GM18508 (cell line): ENCODE measurements at regions not wholly inside any gene's neighbourhood (a gene's known extent, or its start where the extent isn't known, plus 50 kb on each side); places are given as distances from the start of the nearest gene placed in this dataset.
"Not testable (repeated sequence)": the region's sequence is repeated elsewhere in the genome, so short reads cannot be mapped to it uniquely, and the experiment has no call there.

Experiments
- ATAC-seq: cut with Tn5 transposase; IDR thresholded peaks from one replicate; pipeline ENCODE4 v1.9.1; 2021; ENCODE audit warnings: moderate number of reproducible peaks; ENCODE audit not compliant: insufficient read depth, unreplicated experiment

DNA sequence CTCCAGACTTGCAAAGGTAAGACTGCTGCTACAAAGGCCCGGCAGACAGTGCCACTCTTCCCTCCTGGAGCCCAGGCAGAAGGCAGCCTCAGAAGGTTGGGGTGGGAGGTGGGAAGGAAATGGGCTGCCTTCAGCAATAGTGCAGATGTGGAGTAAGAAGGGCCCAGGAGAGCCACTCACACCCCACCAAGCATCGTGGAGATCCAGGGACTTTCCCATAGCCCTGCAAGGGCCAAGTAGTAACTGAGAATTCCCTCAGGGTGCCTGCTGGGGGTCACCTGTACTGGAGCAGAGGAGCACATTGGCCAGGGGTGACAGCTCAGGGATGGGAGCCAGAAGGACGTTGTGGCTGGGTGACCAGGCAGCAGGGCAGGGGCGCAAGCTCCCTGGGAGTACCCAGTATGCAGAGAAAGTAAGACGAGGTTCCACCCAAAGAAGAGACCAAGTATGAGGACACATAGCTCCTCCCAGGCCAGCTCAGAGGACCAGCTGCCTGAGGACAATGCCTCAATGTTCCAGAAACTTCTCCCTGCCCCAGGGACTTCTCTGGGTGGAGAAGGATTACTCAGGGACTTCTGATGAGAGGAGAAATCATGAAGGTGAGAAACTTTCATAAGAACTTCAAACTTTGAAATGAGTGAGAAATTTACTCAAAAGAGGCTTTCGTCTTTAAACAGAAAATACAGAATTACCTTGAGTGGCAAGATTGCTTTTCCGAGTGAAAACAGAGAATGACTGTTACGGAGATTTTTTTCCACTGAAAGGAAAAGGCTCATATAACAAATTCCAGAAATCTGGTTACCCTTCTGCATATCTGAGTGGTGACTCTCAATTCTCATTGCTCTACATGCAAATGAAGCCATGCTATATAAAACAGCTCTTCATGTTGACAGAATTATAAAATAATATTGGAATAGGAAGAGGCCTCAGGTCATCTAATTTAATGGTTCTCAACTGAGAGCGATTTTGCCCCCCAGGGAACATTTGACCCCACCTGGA is 87.9 kb upstream of the TRIO start:
- ATAC-seq: no peak

DNA sequence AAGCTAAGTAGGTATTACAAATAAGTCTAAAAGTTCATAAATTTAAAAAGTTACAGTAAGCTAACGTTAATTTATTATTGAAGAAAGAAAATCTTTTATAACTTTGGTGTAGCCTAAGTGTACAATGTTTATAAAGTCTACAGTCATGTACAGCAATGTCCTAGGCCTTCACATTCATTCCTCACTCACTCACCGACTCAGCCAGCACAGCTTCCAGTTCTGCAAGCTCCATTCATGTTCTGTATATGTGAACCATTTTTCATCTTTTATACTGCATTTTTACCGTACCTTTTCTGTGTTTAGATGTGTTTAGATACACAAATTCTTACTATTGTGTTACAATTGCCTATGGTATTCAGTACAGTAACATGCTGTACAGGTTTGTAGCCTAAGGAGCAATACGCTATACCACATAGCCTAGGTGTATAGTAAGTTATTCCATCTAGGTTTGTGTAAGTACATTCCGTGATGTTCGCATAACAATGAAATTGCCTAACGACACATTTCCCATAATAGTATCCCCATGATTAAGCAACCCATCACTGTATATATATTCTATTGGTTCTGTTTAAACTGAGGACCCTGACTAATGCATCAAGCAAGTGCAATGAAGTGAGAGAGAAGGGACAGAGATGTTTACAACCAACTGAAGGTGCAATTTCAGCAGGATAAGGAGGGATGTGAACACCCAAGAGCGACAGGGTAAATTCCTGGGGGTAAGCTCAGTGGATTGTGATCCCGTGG is 88.9 kb upstream of the TRIO start:
- ATAC-seq: no peak

DNA sequence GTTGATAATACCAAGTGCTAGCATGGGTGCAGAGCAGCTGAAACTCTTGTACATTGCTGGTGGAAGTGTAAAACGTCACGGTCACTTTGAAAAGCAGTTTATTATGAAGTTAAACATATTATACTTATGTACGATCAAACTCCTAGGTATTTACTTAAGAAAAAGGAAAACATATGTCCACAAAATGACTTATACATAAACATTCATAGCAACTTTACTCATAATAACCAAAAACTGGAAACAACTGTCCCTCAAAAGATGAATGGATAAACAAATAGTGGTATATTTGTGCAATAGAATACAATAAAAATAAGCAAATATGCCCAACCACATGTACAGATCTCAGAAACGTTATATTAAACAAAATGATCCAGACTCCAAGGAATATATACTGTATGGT is 92.3 kb upstream of the TRIO start:
- ATAC-seq: no peak

DNA sequence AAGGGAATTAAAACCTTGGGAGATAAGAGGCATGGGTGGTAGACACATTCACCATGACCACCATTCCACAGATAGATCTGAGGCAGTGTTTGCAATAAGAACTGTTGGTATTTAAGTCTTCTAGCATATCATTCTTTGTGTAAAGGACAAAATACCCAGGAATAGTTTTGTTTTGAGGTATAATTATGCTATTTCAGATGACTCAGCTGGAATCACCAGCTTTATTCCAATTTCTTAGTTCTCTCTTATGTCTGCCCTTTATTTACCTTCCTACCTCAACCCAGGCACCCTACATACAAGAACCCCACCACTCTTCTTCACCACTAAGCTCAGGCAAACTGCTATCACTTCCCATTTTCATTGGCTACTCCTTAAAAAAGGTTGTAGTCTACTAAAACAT is 94.7 kb upstream of the TRIO start:
- ATAC-seq: no peak

DNA sequence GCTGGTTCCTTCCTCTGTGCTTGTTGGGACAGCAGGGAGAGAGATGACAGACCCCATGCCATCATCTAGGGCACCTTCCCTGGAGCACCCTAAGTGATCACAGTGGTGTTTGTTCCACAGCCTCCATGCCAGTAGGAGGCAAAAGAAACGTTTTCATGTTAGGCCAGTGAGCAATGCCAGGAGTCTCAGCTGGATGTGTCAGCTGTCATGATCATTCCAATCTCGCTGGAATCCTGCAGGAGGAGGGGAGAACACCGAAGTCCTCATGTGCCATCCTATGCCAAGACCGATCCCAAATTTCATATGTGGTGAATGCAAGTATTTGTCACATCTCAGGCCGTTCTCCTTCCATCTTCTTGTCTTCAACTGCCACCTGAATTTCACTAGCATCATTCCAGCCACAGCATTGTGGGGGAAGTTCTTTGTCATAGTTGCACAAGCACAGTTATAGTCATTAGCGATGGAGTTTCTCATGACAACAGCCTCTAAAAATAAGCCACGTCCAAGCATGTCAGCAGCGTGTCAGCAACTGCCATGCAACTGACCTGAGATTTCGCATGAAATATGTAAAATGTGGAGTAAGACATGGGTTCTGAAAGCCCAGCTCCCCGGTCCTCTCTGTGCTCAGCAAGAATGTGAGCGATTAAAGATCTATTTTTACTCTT is 97.2 kb upstream of the DNAH5 start:
- ATAC-seq: no peak

DNA sequence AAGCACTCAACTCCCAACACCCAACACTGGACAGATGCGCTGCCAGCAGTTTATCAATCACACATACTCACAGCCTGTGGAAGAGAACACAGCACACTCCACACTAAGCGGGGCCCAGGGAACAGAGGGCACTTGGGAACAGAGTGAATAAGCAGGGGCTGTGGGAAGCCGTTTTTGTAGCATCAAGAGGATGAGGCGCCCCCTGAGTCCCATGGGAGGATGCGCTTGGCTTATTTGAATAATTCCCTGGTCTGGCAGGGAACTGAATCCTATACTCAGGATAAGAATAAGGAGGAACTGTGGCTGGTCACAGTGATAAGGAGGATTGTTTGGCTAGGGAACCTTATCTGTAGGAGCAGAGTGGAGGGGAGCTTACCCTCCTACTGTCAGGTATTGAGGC is 96.1 kb upstream of the DNAH5 start:
- ATAC-seq: no peak

DNA sequence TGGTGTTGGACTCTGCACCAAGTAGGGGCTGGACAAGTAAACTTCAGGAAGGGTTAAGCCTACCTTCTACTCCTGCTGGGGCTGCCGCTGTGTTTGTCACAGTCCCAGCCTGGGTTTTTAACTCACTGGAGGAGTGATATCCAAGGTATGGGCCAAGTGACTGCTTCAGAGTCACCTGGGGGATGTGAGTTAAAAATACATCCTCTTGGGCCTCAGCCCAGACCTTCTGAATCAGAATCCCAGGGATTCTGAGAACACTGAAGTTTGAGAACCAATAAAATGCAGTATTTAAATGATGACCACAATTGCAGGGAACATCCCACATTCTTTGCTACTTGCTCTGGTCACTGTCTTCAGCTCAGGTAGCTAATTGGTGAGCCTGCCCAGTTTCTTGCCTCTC is 95.1 kb upstream of the DNAH5 start:
- ATAC-seq: no peak

DNA sequence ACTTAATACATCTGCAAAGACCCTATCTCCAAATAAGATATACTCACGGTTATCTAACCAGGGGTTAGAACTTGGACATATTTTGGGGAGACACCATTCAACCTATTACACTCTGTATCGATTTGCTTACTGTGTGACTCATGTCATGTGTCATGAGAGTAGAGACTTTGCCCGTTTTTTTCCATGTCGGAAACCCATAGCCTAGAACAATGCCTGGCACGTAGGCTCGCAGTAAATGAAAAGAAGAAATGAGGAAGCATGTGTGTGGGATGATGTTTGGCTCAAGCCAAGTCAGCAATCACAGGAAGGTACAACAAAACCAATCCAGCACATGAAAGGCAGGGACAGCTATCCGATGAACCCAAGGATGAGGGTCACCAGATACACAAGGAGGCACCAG is 94.6 kb upstream of the DNAH5 start:
- ATAC-seq: no peak

- ATAC-seq: no peak
Measured at GRCh38 chr5:14038341-14038959, 94.0 kb upstream of the DNAH5 start.

DNA sequence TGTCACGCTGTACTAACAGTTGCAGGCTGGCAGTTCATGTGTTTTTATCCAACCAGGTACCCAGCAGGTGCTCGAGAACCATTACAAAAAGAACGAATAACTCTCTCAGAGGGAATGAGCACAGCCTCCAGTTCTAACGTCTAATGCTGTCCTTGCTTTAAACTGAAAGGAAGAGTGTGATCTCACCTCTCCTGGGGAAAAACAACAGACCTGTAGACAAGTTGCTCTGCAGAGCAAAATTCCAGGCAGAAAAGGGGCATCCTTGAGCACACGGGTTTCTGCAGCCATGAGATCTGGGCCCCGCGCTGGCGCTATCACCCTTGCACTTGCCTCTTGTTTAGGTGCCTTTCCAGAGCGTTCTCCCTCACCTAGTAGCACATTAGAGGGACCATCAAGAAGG is 92.5 kb upstream of the DNAH5 start:
- ATAC-seq: no peak

DNA sequence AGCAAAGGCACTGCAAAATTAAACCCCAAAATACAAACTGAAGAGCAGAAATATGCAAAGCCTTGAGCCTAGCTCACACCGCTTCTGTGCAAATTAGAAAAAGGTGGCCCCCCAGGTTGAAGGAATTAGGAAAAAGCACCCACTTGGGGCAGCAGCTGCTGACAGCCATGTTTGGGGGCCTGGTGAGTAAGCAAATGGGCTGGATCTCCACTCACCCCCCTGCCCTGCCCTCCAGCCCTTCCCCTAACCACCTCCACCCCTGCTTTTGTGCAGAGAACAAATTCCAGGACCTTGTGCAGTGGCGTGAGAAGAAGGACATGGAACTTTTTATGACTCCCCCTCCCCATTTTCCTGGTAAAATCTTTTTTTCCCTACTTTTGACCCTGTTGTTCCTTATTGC is 92.0 kb upstream of the DNAH5 start:
- no peak for ATAC-seq

GRCh38 chr5:14035859-14036503 is 91.5 kb upstream of the DNAH5 start:
- ATAC-seq: no peak

DNA sequence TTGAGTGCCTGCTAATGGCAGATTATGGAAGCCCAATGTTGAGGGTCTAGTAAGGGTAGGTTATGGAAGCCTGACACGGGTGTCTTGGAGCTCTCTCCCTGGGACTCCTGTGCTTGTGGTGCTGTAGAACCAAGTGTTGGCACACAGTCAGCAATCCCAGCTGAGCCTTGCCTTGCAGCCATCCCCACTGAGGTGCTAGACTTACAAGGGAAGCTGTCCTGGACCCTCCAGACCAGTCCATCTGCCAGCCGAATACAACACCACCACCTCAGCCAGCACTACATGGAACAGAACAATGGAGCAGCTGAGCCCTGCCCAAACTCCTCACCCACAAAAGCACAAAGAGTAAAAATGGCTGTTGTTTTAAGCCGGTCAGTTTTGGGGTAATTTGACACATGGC is 90.5 kb upstream of the DNAH5 start:
- no peak for ATAC-seq

GRCh38 chr5:14032918-14033317 is 88.4 kb upstream of the DNAH5 start:
- no peak for ATAC-seq

GRCh38 chr5:14028938-14029584 is 84.6 kb upstream of the DNAH5 start:
- ATAC-seq: no peak

DNA sequence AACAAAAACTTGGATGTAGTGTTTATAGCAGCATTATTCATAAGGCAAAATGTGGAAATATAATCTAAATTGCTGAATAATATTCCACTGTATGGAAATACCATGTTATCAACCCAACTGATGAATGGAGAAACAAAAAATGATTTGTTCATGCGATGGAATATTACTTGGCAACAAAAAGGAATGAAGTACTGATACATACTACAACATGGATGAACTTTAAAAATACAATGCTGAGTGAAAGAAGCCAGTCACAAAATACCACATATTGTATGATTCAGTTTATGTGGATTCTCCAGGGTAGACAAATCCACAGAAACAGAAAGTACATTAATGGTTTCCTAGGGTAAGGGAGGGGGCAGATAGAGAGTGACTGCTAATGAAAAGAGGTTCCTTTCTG is 83.7 kb upstream of the DNAH5 start:
- no peak for ATAC-seq

DNA sequence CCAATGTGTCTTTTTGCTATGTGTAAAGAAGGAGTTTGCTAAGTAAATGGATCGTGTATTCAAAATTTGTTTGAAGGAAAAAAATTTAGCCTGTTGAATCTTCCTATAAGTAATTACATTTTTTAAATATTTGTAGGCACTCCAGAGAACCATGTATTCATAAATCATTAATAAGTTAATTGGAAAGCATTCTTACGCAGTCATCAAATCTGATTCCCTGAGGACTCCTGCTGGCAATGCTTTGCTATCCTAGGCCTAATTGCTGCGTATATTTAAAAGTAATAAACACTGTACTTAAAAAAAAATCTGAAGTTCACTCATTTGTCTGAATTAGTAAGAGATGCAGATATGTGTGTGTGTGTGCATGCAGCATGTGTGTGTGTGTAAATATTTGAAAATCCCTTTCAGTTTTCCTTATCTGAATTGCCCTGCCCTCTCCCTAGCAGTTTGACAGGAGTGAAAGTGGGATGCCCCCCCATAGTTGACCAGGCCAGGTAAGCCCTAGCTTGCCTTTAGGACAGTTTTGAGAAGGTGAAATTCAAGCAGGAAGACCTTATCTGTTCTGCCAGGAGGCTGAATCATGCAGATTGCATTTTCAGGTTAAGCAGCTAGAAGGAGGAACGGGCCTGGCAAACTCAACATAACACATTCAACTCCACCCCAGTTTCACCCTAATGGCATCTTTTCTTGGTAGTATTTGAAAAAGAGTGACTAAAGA is 81.2 kb upstream of the DNAH5 start:
- no peak for ATAC-seq

GRCh38 chr5:14022971-14023370 is 78.5 kb upstream of the DNAH5 start:
- ATAC-seq: no peak

GRCh38 chr5:14020944-14021343 is 76.5 kb upstream of the DNAH5 start:
- not testable (repeated sequence) for ATAC-seq
